ENCODE measurements at regions not wholly inside any gene's neighbourhood (a gene's known extent, or its start where the extent isn't known, plus 50 kb on each side); places are given as distances from the start of the nearest gene placed in this dataset.

- H3K4me2 ChIP-seq (ENCODE audit: low read length) = no peak overlapping the region
- no peaks in the 10 kb centered on the region for H3K9me3 ChIP-seq (ENCODE audit: control insufficient read depth, low read length)
- no peaks in the 10 kb centered on the region for H3K27me3 ChIP-seq (ENCODE audit: control insufficient read depth, insufficient read depth, low read length)
- no peak overlapping the region for H3K4me3 ChIP-seq (ENCODE audit: low read depth, low read length)
- H3K36me3 ChIP-seq (ENCODE audit: control insufficient read depth, insufficient read depth, low read length) = no peaks in the 10 kb centered on the region
- no peak overlapping the region for H3K27ac ChIP-seq
- H3K79me2 ChIP-seq = no peaks in the 10 kb centered on the region
- no peaks in the 10 kb centered on the region for H3K4me1 ChIP-seq
- no peak for TF ChIP-seq CTCF (IDR thresholded peaks at IDR 0.05)
- H2AFZ ChIP-seq = no peak overlapping the region
- H3K9ac ChIP-seq = no peak overlapping the region
Observed at GRCh38 chr5:38131686-38132085, 126.7 kb upstream of the EGFLAM start.

GRCh38 chr5:38124321-38124720 is 134.0 kb upstream of the EGFLAM start:
- no peak overlapping the region for H3K4me2 ChIP-seq (ENCODE audit: low read length)
- no peak overlapping the region for H3K4me3 ChIP-seq (ENCODE audit: low read depth, low read length)
- H2AFZ ChIP-seq = no peak overlapping the region
- no peaks in the 10 kb centered on the region for H3K27me3 ChIP-seq (ENCODE audit: control insufficient read depth, insufficient read depth, low read length)
- no peaks in the 10 kb centered on the region for H3K4me1 ChIP-seq
- no peak for TF ChIP-seq CTCF (IDR thresholded peaks at IDR 0.05)
- H3K9ac ChIP-seq = no peak overlapping the region
- no peaks in the 10 kb centered on the region for H3K9me3 ChIP-seq (ENCODE audit: control insufficient read depth, low read length)
- no peaks in the 10 kb centered on the region for H3K36me3 ChIP-seq (ENCODE audit: control insufficient read depth, insufficient read depth, low read length)
- H3K79me2 ChIP-seq = no peaks in the 10 kb centered on the region
- H3K27ac ChIP-seq = no peak overlapping the region

- no peak overlapping the region for H3K9ac ChIP-seq
- no peak overlapping the region for H3K27ac ChIP-seq
- no peak overlapping the region for H2AFZ ChIP-seq
- no peaks in the 10 kb centered on the region for H3K4me1 ChIP-seq
- no peaks in the 10 kb centered on the region for H3K9me3 ChIP-seq (ENCODE audit: control insufficient read depth, low read length)
- no peak for TF ChIP-seq CTCF (IDR thresholded peaks at IDR 0.05)
- H3K36me3 ChIP-seq (ENCODE audit: control insufficient read depth, insufficient read depth, low read length) = no peaks in the 10 kb centered on the region
- no peak overlapping the region for H3K4me2 ChIP-seq (ENCODE audit: low read length)
- no peak overlapping the region for H3K4me3 ChIP-seq (ENCODE audit: low read depth, low read length)
- no peaks in the 10 kb centered on the region for H3K27me3 ChIP-seq (ENCODE audit: control insufficient read depth, insufficient read depth, low read length)
- no peaks in the 10 kb centered on the region for H3K79me2 ChIP-seq
Observed at GRCh38 chr5:38121420-38121819, 136.9 kb upstream of the EGFLAM start.

- Histone ChIP-seq H3K9ac (no peak overlapping the region), H3K4me1 (no peaks in the 10 kb centered on the region), H3K4me3 (ENCODE audit: low read depth, low read length) (no peak overlapping the region), H3K27ac (no peak overlapping the region), H3K36me3 (ENCODE audit: control insufficient read depth, insufficient read depth, low read length) (no peaks in the 10 kb centered on the region), H2AFZ (no peak overlapping the region), H3K79me2 (no peaks in the 10 kb centered on the region), H3K4me2 (ENCODE audit: low read length) (no peak overlapping the region), H3K27me3 (ENCODE audit: control insufficient read depth, insufficient read depth, low read length) (no peaks in the 10 kb centered on the region), H3K9me3 (ENCODE audit: control insufficient read depth, low read length) (no peaks in the 10 kb centered on the region)
- no peak for TF ChIP-seq CTCF (IDR thresholded peaks at IDR 0.05)
Observed at GRCh38 chr5:38119836-38120235, 138.5 kb upstream of the EGFLAM start.

GRCh38 chr5:38117784-38118479 is 140.4 kb upstream of the EGFLAM start:
- Histone ChIP-seq H3K4me3 (ENCODE audit: low read depth, low read length) (no peak overlapping the region), H3K27me3 (ENCODE audit: control insufficient read depth, insufficient read depth, low read length) (no peaks in the 10 kb centered on the region), H3K27ac (no peak overlapping the region), H3K79me2 (no peaks in the 10 kb centered on the region), H3K9me3 (ENCODE audit: control insufficient read depth, low read length) (no peaks in the 10 kb centered on the region), H2AFZ (no peak overlapping the region), H3K4me1 (no peaks in the 10 kb centered on the region), H3K9ac (no peak overlapping the region), H3K36me3 (ENCODE audit: control insufficient read depth, insufficient read depth, low read length) (no peaks in the 10 kb centered on the region), H3K4me2 (ENCODE audit: low read length) (no peak overlapping the region)
- TF ChIP-seq CTCF (IDR thresholded peaks at IDR 0.05) = no peak
